ENCODE measurements at regions not wholly inside any gene's neighbourhood (a gene's known extent, or its start where the extent isn't known, plus 50 kb on each side); places are given as distances from the start of the nearest gene placed in this dataset.

GRCh38 chr1:185645162-185645640 is 89.0 kb upstream of the HMCN1 start:
- DNase-seq = no peak

- DNase-seq = no peak
These were observed 89.7 kb upstream of the HMCN1 start for GRCh38 chr1:185644531-185644930.

- DNase-seq = no peak
These were observed 97.3 kb upstream of the HMCN1 start for GRCh38 chr1:185636848-185637247.

GRCh38 chr1:185634704-185635103 is 99.5 kb upstream of the HMCN1 start:
- DNase-seq = no peak

- peak; percentile 56 for DNase-seq
These were observed 101.3 kb upstream of the HMCN1 start for GRCh38 chr1:185632659-185633423.

- DNase-seq = no peak
These were observed 102.3 kb upstream of the HMCN1 start for GRCh38 chr1:185631843-185632242.

- no peak for DNase-seq
These were observed 106.3 kb upstream of the HMCN1 start for GRCh38 chr1:185627761-185628501.

- no peak for DNase-seq
These were observed 107.0 kb upstream of the HMCN1 start for GRCh38 chr1:185627171-185627570.

GRCh38 chr1:185626344-185626743 is 107.8 kb upstream of the HMCN1 start:
- DNase-seq = no peak

- peak; percentile 57 for DNase-seq
These were observed 123.2 kb upstream of the HMCN1 start for GRCh38 chr1:185610954-185611353.

- DNase-seq = no peak
These were observed 126.0 kb upstream of the HMCN1 start for GRCh38 chr1:185608177-185608576.

GRCh38 chr1:185603158-185603557 is 131.0 kb upstream of the HMCN1 start:
- no peak for DNase-seq

- no peak for DNase-seq
These were observed 133.0 kb upstream of the HMCN1 start for GRCh38 chr1:185601189-185601588.

- DNase-seq = no peak
These were observed 133.6 kb upstream of the HMCN1 start for GRCh38 chr1:185600641-185601040.

GRCh38 chr1:185598332-185598731 is 135.9 kb upstream of the HMCN1 start:
- DNase-seq = peak; percentile 31

- DNase-seq = peak; percentile 80
These were observed 138.1 kb upstream of the HMCN1 start for GRCh38 chr1:185595835-185596667.

GRCh38 chr1:185594786-185595410 is 139.3 kb upstream of the HMCN1 start:
- no peak for DNase-seq

- no peak for DNase-seq
These were observed 140.9 kb upstream of the HMCN1 start for GRCh38 chr1:185593271-185593670.

GRCh38 chr1:185585770-185586169 is 148.4 kb upstream of the HMCN1 start:
- no peak for DNase-seq

GRCh38 chr1:185581961-185582725 is 152.0 kb upstream of the HMCN1 start:
- no peak for DNase-seq

- DNase-seq = no peak
These were observed 153.2 kb upstream of the HMCN1 start for GRCh38 chr1:185581020-185581419.

- DNase-seq = peak; percentile 50
These were observed 155.9 kb upstream of the HMCN1 start for GRCh38 chr1:185578293-185578692.
